CD4-positive, alpha-beta T cell treated with Interleukin-12 subunit alpha and Interleukin-12 subunit beta, for 1 hour (primary cell): ENCODE measurements at regions not wholly inside any gene's neighbourhood (a gene's known extent, or its start where the extent isn't known, plus 50 kb on each side); places are given as distances from the start of the nearest gene placed in this dataset.

Experiments used
- DNase-seq: peaks from one replicate; pipeline ENCODE4 v3.0.0-alpha.2; 2020

DNA sequence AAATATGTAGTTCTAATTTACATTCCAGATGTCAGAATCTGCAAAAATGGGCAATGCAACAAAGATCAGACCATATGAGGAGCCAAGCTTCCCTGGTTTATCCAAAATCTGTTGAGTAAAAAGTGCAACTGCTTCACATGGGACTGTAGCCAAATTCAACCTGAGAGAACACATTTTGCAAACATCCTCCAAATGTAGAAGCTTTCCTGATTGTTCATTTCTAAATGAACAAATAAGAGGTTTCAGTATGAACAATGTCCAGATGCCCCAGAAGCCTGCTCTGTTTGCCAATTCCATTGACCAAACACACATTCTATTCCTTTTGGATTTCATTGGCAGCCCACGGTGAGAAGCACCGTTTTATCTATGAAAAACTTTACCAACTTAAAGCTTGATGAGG, 117.9 kb upstream of the OSR1 start:
- DNase-seq: no peak

DNA sequence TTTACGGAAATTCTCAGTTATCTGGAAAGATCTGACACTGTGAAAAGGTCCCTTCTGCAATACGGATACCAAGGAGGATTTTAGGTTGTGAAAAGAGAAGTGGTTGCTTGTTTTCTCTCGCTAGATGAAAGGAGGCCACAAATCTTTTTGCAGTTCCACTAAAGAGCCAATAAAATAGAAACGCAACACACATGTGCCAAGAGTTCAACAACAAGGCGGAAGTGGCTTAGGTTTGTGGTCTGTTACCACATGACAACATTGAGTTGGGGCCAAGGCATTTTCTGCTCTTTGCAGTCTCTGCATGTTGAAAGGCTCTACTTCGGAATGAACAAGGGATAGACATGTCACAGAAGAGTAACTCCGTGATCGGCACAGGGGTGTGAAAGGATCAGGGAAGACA, 115.7 kb upstream of the OSR1 start:
- DNase-seq: peak; percentile 50

DNA sequence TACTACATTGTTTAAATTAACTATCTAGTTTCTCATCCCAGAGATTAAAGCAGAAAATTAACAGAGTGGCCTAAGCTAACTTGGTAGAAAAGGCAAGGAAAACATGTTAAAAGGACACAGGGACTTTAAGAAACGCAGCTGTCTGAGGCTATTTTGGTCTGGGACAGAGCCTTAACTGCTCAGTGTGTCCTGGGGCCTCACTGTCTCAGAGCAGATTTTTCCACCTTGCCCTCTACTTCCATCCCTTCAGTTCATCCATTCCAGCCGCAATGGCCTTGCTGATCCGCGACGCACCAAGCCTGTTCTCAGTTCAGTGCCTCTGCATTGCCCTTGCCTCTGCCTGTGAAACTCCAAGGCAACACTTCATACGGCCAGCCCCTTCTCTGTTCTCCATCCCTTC, 114.9 kb upstream of the OSR1 start:
- no peak for DNase-seq

DNA sequence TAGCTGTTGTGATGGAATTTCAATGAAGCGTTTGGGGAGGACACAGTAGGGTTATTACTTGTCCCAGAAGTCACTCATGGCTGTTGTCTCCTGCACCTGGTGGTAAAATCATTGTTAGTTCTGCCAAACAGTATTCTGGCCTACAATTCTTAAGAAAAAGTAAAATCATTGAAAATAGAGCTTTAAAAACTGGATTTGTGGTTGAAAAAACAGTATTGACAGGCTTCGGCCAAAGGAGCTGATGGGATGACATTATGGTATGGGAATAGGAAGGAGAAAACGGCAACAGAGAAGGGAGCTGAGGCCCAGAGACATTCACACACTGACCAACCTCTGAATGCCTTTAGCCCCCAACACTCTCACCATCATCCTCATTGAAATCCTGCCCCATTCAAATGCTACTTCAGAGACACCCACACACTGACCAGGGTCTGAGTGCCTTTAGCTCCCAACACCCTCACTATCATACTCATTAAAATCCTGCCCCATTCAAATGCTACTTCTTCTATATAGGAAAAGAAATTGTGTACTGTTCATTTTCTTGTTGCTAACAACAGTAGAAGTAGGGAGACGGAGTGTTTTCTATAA, 114.1 kb upstream of the OSR1 start:
- no peak for DNase-seq

DNA sequence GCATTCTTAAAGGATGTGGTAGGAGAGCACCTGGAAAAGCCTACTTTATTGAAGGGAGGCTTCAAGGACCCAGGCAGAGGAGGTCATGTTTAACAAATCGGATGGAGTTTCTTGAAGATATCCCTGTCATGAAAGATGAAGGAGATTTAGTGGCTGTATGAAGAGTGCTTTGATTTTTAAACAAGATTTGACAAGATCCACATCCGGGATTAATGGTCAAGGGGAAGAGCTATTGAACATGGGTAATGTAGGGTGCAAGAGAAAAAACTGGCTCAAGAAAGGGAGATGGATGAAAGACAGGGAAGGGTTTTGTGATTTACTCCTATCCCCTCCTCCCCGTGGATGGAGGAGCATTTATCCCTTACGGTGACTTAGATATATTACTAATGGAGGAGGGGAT, 113.1 kb upstream of the OSR1 start:
- DNase-seq: no peak

DNA sequence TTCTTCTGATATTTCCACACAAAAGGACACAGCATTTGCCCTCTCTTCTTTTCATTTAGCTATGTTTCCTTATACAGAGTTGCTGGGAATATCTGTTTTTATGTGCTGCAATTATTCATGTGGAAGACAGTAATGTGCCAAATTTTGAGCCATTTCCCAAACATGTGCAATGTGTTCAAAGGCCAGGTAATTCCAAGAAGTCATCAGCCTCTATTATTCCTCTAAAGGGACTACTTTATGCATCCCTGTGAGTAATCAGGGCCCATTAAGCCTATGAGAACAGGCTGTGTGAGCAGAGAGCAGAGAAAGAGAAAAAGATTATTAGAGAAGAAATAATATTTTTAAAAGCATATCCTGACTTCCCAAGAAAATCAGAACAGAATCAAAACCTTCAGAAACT, 107.6 kb upstream of the OSR1 start:
- no peak for DNase-seq

DNA sequence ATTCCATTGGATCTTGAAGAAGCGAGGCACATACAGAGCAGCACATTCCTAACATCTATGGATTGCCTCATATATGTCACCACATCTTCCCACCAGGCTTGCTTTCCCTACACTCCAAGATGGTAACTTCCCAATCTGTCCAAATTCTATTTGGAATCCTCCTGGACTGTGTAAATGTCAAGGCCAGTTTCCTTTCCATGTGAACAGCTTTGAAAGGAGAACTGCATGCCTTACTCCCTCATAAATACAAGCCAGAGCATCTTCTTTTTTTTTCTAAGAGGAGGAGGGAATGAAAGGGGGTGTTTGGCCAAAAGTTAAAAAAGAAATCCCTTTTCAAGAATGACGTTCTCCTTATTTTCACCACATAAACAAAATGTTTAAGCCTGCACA, 103.8 kb upstream of the OSR1 start:
- DNase-seq: no peak

DNA sequence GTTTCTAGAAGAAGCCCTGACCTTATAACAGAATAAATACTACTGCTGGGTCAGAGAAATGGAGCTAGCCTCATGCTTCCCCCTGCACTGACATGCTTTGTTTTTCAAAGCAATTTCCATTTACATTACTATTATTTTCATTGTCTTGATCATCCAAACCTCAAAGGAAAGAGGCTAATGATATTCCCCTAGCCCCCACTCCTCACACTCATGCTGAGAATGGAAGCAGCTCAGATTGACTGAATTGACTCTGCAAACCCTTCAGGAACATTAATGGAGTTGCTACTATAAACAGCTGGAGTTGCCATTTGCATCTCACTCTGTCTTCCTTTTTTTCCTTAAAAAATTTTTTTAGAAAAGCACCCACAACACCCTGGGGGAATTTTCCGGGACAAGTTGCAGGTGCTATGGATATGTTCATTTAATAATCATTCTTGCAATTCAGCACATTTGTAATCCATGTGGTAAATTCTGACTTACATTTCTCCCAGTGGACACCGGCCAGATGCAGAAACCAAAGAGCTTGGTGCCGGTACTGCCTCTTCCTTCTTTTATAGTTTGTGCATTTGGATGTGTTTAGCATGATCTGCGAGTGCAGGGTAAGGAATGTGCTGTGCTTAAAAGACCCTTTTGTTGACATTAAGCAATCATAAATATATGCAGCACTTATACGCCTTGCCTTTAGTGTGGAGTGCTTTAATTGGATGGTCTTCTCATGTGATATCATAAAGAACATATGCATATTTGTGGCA, 103.3 kb upstream of the OSR1 start:
- no peak for DNase-seq

DNA sequence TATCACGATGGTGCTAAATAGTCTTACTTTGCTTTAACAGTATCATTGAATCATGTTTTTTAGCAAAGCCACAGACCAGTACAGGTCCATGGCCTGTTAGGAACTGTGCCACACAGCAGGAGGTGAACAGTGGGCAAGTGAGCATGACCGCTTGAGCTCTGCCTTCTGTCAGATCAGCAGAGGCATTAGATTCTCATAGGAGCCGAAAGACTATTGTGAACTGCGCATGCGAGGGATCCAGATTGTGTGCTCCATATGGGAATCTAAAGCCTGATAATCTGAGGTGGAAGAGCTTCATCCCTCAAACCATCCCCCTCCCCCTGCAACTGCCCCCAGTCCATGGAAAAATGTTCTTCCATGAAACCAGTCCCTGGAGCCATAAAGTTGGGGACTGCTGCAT, 102.3 kb upstream of the OSR1 start:
- no peak for DNase-seq

DNA sequence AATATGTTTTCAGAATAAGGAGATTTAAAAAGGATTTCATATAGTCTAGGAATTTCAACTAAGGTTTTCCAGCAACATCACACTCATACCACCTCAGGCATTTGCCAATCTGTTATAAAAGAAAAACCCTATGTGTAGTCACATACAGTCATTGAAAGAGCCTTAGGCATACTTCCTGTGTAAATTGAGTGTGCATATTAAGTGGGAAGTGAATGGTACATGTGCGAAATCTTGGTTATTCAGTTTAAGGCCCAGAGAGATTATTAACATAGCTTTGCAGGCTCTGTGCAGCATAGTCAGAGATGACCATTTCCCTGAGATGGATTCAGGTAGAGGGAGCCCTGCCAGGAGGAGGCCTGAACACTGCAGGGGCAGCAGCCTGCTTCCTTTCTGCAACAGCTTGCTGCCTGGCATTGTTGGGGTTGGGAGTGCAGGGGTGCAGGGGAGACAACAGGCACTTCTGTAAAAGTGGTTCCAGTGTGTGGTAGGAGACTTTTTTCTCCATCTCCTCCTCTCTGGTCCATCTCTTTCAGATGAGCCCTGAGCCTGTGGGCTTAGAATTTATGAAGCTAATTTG, 100.1 kb upstream of the OSR1 start:
- no peak for DNase-seq

DNA sequence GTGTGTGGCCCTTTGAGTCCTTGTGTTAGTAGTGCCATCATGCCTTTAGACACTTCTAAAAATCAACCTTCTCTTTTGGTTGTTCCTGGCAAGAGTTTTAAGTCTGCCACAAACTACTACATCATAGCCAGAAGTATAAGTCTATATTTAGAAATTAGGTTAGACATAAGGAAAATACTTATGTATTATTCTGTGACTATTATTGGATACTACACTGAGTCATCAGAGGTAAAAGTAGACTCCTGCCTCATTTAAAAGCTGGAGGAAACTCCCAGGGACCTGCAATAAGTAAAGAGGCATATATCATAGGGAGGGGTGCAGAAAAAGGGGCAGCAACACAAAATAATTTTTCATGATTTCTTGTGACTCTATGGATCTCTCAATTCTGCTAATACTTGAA, 99.4 kb upstream of the OSR1 start:
- no peak for DNase-seq

DNA sequence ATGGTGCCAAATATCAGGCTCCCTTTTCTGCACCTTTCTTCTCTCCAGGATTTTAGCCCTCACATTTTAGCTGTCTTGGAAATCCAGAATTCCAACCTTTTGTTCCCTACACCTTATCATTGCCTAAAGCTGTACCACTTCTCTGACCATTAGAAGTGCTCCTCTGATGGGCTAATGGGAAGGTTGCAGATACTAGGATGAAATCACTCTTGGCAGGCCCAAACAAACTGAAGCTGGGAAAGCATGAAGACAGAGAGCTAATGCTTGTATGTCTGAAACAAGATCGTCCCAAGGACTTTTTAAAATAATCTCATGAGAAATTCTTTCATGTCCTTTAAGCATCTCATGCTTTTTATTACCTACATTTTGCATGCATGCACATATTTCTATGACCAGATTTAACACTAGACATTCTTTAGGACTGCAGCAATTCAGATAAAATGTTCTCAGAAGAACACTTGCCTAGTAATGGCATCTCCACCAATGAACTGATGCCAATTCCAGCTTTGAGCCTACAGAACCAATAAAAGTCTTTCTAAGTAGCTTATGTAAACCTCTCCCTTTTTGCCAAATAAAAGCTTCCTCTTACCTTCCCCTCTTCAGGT, 98.4 kb upstream of the OSR1 start:
- DNase-seq: no peak

DNA sequence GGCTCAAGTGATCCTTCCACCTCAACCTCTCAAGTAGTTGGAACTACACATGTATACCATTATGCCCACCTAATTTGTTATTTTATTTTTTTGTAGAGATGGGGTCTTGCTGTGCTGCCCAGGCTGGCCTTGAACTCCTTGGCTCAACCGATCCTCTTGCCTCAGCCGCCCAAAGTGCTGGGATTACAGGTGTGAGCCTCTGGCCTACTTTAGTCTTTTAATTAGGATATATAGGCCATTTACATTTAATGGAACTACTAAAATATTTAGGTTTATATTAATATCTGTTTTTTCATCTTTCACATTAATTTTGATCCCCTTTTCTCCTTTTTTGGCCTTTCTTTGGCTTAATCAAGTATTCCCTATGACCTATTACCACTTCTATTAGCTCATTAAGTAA, 95.7 kb upstream of the OSR1 start:
- DNase-seq: no peak

DNA sequence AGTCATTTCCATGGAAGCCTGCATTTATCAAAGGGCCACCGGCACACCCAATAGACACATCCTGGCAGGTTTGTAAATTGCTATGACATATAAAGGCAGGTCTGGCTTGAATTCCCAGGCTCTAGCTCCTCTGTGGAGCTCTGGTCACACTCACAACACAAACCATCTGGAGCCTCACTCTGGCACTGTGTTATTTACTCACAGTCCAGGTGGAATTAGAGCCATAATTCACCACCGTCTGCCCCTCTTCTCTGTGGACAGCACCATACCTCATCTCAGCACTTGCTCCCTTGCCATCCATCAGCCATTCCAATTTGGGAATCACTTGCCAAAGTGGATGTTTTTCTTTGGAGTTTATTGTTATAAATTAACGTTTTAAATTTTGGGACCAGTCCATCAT, 84.3 kb upstream of the OSR1 start:
- no peak for DNase-seq

DNA sequence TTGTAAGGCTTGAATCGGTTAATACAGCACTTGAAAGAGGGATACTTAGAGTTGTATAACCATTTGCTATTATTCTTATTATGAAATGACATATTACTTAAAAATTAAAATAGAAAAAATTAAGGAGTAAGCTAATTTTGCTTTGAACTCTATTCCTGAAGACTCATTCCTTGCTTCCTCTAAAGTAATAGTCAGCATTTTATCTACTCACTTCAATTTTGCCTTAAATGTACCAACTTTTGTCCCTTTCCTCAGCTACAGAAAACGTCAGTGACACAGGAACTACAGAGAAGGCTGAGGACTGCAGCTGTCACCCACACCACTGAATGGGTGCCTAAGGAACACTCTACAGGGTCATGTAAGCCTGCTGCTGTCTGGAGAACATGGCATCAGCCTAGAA, 80.7 kb upstream of the OSR1 start:
- no peak for DNase-seq

DNA sequence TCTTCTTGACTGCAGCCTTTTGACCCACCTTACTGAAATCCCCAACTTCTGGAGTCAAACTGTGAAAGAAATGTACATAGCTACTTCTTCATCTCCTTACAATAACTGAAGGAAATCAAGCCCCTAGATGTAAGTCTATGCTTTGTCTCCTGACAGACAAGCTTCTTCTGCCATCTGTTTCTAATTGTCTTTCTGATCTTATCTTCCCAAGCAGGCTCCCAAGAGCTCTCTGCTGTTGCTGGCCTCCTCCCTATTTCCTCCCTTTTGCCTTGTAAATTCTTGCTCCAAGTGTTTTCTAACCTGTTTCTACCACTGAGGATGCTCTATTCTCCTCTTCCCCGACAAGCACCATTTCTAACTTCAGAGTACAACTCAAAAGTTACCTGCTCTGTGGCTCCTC, 77.4 kb upstream of the OSR1 start:
- no peak for DNase-seq

DNA sequence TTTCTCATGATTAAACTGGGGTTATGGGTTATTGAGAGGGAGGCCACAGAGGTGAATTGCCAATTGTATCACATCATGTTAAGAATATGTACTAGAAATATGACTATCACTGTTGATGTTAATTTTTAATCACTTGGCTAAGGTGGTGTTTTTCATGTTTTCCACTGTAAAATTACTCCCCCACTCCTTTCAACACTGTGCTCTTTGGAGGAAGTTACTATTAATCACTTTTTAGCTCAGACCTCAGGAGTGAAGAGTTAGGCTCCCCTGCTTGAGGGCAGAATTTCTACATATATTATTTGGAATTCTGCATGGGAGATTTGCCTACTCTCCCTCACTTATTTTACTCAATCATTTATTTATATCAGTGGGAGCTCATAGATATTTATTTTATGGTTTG, 76.0 kb upstream of the OSR1 start:
- no peak for DNase-seq

DNA sequence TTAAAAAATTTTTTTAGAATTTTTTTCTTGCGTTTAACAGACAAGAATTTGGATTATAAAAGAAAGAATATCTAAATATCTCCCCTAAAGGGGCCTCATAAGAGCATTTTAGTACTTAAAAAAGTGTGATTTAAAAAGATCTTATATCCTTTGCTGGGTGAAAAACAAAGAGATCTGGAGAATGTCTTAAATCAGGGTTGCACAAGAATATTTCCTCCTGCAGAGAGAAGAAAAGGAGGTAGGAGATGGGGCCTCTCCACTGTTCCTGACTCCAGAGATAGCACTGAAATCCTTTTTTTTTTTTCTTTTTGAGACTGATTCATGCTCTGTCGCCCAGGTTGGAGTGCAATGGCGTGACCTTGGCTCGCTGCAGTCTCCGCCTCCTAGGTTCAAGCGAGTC, 68.5 kb upstream of the OSR1 start:
- DNase-seq: no peak

DNA sequence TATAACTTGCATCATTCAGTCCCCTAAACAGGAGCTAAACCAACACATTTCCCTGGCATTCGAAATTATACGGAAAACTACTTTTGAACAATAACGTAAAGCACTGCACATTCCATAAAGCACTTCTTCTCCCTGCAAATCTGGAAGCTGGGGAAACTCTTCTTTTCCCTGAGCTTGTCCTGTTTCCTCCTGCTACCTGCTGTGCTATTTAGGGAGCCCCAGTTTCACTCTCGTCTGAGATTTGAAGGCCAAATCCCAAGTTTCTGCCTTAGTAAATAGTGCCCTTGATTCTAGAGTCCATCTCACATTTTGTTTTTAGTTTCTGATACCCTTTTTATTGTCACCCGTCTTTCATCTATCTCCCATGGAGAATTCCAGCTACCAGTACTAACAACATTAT, 67.7 kb upstream of the OSR1 start:
- DNase-seq: no peak

DNA sequence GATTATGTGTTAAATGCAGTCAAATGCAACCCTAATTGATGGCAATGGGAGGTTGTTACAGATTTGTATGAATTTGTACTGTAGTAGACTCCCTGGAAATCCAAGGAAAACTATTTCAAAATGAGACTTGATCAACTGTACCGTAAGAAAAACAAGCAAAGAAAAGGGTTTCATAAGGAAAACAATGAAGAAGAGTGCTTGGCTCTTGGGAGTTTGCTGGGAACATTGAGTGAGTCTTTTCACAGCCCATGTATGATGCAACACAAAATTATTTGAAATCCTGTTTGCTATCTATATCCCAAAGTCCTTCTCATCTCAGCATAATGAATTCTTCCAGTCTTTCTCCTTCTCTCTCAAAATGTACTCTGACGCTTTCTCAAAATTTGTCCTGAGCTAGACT, 67.0 kb upstream of the OSR1 start:
- DNase-seq: no peak

DNA sequence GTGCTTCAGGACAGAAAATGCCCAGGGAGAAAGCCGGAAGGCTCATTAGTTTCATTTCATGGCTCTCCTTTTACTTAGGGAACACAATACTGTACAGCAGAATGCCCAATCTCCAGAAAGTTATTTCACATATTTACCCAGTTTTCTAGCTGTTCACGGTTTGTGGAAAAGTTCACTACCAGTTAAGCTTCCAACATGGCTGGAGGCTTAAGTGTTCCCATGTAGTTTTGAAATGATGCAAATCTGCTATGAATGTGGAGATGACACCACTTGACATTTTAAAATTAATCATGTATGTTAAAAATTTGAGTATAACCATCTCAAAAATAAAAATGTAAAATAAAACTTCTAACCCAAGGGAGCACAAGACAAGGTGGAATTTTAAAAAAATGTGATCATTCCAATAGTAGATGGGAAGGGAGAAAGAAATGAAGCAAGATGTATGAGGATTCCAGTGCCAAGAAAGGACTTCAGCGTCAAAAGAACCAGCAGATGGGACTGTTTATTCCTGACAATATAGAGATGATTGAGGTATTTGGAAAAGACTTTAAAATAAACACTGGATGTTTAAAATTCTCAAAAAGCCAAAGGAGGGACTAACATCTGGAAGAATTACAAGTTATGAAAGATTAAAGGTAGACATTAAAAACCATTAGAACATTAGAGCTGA, 60.9 kb upstream of the OSR1 start:
- DNase-seq: no peak

DNA sequence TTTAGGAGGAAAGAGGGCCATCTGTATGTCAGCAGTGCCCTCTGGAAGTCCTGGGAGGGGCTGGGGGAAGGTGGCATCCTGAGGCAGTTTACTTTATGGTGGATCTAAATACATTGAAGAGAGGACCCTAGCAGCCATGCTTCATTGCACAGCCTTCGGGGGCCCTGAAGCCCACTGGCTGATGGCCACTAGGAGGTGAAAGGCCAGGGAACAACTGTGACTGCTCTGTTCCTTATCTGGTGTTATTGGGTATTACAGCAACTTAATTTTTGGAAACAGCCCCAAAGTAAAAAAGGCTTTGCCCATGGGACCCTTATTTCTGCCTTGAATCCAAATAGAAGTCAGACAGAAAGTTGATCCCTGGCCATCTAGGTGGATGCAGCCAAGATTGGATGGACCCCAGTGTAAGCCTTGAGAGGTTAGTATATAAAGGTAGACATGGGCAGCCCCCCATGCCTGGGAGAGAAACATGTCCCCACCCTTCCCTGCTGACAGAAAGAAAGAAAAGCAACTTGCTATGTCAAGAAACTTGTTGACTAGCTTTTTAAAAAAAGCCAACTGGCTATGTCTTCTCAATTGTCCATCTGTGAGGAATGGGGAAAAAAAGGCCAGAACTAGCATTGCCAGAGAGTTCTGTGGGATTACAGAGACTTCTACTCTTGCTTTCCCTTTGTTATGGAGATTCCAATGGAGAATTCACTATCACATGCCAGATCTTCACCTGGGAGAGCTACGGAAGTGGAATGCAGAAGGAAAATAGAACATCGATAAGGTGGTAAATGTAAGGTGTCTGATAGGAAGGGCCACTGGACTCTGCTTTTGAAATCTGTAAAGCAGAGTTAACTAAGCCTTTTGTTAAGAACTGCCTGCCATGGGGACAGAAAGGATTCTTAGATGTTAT, 58.6 kb upstream of the OSR1 start:
- no peak for DNase-seq

DNA sequence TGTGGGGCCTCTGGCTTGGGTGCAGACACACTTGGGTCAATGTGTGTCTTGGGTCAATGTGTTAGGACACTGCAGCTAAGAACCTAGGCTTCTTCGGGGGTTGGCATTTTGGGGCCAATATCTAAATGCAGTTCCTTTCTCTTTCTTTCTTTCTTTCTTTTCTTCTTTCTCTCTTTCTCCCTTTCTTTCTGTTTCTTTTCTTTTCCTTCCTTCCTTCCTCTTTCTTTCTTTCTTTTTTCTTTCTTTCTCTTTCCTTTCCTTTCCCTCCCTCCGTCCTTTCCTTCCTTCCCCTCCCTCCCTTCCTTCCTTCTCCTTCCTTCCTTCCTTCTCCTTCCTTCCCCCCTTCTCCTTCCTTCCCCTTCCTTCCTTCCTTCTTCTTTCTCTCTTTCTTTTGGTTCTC, 57.7 kb upstream of the OSR1 start:
- no peak for DNase-seq
